Activated CD8-positive, alpha-beta T cell treated with anti-CD3 and anti-CD28 coated beads for 36 hours (primary cell): ENCODE measurements at regions not wholly inside any gene's neighbourhood (a gene's known extent, or its start where the extent isn't known, plus 50 kb on each side); places are given as distances from the start of the nearest gene placed in this dataset.

ENCODE experiments used
- ATAC-seq: fragments of 200-7000 bp; cut with Tn5 transposase; one replicate; pipeline ENCODE4 v1.10.0; 2021; ENCODE audit warnings: mild to moderate bottlenecking, moderate library complexity
- CTCF ChIA-PET: fragments of 350-600 bp; sonication (Branson Sonifier 250); formaldehyde crosslinking; loops from one replicate; lab custom pipeline; 2021; ENCODE audit warnings: antibody characterized with exemption; lab: Charles Lee
- POLR2A ChIA-PET: fragments of 350-600 bp; sonication (Branson Sonifier 250); formaldehyde crosslinking; loops from one replicate; lab custom pipeline; 2021; ENCODE audit warnings: antibody characterized with exemption; lab: Charles Lee
- DNase-seq: peaks from one replicate; pipeline ENCODE4 v3.0.0-alpha.2; 2020
- H3K27ac Mint-ChIP-seq: one replicate; pipeline ENCODE4 v1.8.0; 2021; ENCODE audit warnings: mild to moderate bottlenecking, mixed read lengths
- H3K27me3 Mint-ChIP-seq: one replicate; pipeline ENCODE4 v1.8.0; 2021; ENCODE audit warnings: mixed read lengths
- H3K36me3 Mint-ChIP-seq: one replicate; pipeline ENCODE4 v1.8.0; 2021; ENCODE audit warnings: low read depth, mixed read lengths
- H3K4me1 Mint-ChIP-seq: one replicate; pipeline ENCODE4 v1.8.0; 2021; ENCODE audit warnings: low read depth, mixed read lengths
- H3K4me3 Mint-ChIP-seq: one replicate; pipeline ENCODE4 v1.8.0; 2021; ENCODE audit warnings: mild to moderate bottlenecking, moderate library complexity, mixed read lengths
- H3K9me3 Mint-ChIP-seq: one replicate; pipeline ENCODE4 v1.8.0; 2021; ENCODE audit warnings: mixed read lengths
- CTCF ChIP-seq: fragments of 200-600 bp; IDR thresholded peaks from one replicate; pipeline ENCODE4 v1.8.0; 2022; ENCODE audit warnings: antibody characterized with exemption, mild to moderate bottlenecking
- intact Hi-C: fragments of 100-400 bp; cut with micrococcal nuclease; formaldehyde crosslinking; loops from one replicate; pipeline ENCODE4 v1.10.0; 2022

GRCh38 chr16:19948186-19949104 is 63.8 kb upstream of the GPRC5B start:
- ChIA-PET CTCF (no interaction called here), POLR2A (no interaction called here)
- peaks cover 4% of the 10 kb centered on the region for H3K27me3 Mint-ChIP-seq
- no peak overlapping the region for H3K27ac Mint-ChIP-seq
- ATAC-seq (no peak), DNase-seq (no peak)
- H3K36me3 Mint-ChIP-seq: no peaks in the 10 kb centered on the region
- H3K4me1 Mint-ChIP-seq: no peaks in the 10 kb centered on the region
- intact Hi-C loops: no loop called here
- no peak for TF ChIP-seq CTCF
- H3K4me3 Mint-ChIP-seq: no peak overlapping the region
- no peaks in the 10 kb centered on the region for H3K9me3 Mint-ChIP-seq

- H3K9me3 Mint-ChIP-seq: no peaks in the 10 kb centered on the region
- H3K27ac Mint-ChIP-seq: no peak overlapping the region
- ATAC-seq (no peak), DNase-seq (no peak)
- TF ChIP-seq CTCF: no peak
- H3K27me3 Mint-ChIP-seq: peaks cover 2% of the 10 kb centered on the region
- POLR2A ChIA-PET: no interaction called here
- no peaks in the 10 kb centered on the region for H3K36me3 Mint-ChIP-seq
- H3K4me3 Mint-ChIP-seq: no peak overlapping the region
- H3K4me1 Mint-ChIP-seq: no peaks in the 10 kb centered on the region
- CTCF ChIA-PET: no interaction called here
- intact Hi-C loops: no loop called here
Observed at GRCh38 chr16:19945934-19946333, 61.3 kb upstream of the GPRC5B start.

GRCh38 chr16:19940195-19940594 is 55.5 kb upstream of the GPRC5B start:
- DNase-seq (no peak), ATAC-seq (no peak)
- Mint-ChIP-seq H3K27me3 (peaks cover 2% of the 10 kb centered on the region), H3K4me1 (no peaks in the 10 kb centered on the region), H3K4me3 (no peak overlapping the region), H3K36me3 (no peaks in the 10 kb centered on the region), H3K9me3 (no peaks in the 10 kb centered on the region), H3K27ac (no peak overlapping the region)
- TF ChIP-seq CTCF: no peak
- ChIA-PET CTCF (no interaction called here), POLR2A (no interaction called here)
- intact Hi-C loops: no loop called here

GRCh38 chr16:19939553-19939952 is 54.9 kb upstream of the GPRC5B start:
- no peaks in the 10 kb centered on the region for H3K9me3 Mint-ChIP-seq
- H3K36me3 Mint-ChIP-seq: no peaks in the 10 kb centered on the region
- H3K27ac Mint-ChIP-seq: no peak overlapping the region
- no peaks in the 10 kb centered on the region for H3K27me3 Mint-ChIP-seq
- ChIA-PET POLR2A (no interaction called here), CTCF (no interaction called here)
- TF ChIP-seq CTCF: no peak
- no peak for ATAC-seq
- H3K4me1 Mint-ChIP-seq: no peaks in the 10 kb centered on the region
- no peak for DNase-seq
- H3K4me3 Mint-ChIP-seq: no peak overlapping the region
- intact Hi-C loops: no loop called here

- no peak for DNase-seq
- no peak for TF ChIP-seq CTCF
- Mint-ChIP-seq H3K4me1 (no peaks in the 10 kb centered on the region), H3K9me3 (no peaks in the 10 kb centered on the region), H3K27me3 (no peaks in the 10 kb centered on the region), H3K27ac (no peak overlapping the region), H3K4me3 (no peak overlapping the region), H3K36me3 (no peaks in the 10 kb centered on the region)
- ATAC-seq: no peak
- intact Hi-C loops: no loop called here
- ChIA-PET POLR2A (no interaction called here), CTCF (no interaction called here)
Observed at GRCh38 chr16:19938536-19938935, 53.9 kb upstream of the GPRC5B start.
